IMR-90 (cell line): ENCODE measurements at regions not wholly inside any gene's neighbourhood (a gene's known extent, or its start where the extent isn't known, plus 50 kb on each side); places are given as distances from the start of the nearest gene placed in this dataset.

Experiments
- ATAC-seq: fragments of 200-7000 bp; cut with Tn5 transposase; 2 replicates; pipeline ENCODE4 v1.9.1; 2020; ENCODE audit warnings: low read depth, mild to moderate bottlenecking, moderate library complexity
- BruUV-seq: library from RNA; stranded (reverse); fragments of 400-500 nt; replicated peaks from 2 replicates; lab custom pipeline; 2021; lab: Mats Ljungman, UMichigan
- CTCF ChIA-PET: fragments of 300-600 bp; formaldehyde crosslinking; extraction: SDS; loops from one replicate; lab custom pipeline; 2021; ENCODE audit warnings: antibody characterized with exemption; lab: Yijun Ruan, JAX
- POLR2A ChIA-PET: fragments of 300-600 bp; sonication (Branson Sonifier 250); formaldehyde crosslinking; loops from one replicate; lab custom pipeline; 2022; ENCODE audit warnings: antibody characterized with exemption; ENCODE audit not compliant: unreplicated experiment; lab: Charles Lee
- DNase-seq: peaks from one replicate; pipeline ENCODE4 v3.0.0; 2013
- H2AFZ ChIP-seq: replicated peaks from 2 replicates; pipeline ENCODE3; 2013; ENCODE audit warnings: low read length, mild to moderate bottlenecking; ENCODE audit not compliant: poor library complexity
- H2AK5ac ChIP-seq: 2 replicates; pipeline ENCODE4 v1.6.1; 2013; ENCODE audit warnings: low read depth, low read length, inconsistent platforms
- H2AK9ac ChIP-seq: replicated peaks from 2 replicates; pipeline ENCODE3; 2013; ENCODE audit warnings: mild to moderate bottlenecking, low read depth, low read length, moderate library complexity; ENCODE audit not compliant: poor library complexity
- H2BK120ac ChIP-seq: 2 replicates; pipeline ENCODE4 v1.6.1; 2013; ENCODE audit warnings: low read depth, low read length, inconsistent platforms
- H2BK15ac ChIP-seq: 3 replicates; pipeline ENCODE4 v1.6.1; 2013; ENCODE audit warnings: low read depth, low read length, inconsistent platforms
- H2BK20ac ChIP-seq: 2 replicates; pipeline ENCODE4 v1.6.1; 2013; ENCODE audit warnings: low read depth, mild to moderate bottlenecking, inconsistent platforms, low read length, moderate library complexity
- H2BK5ac ChIP-seq: 2 replicates; pipeline ENCODE4 v1.6.1; 2013; ENCODE audit warnings: mild to moderate bottlenecking, low read depth, low read length, inconsistent platforms; ENCODE audit not compliant: poor library complexity, severe bottlenecking
- H3K14ac ChIP-seq: replicated peaks from 2 replicates; pipeline ENCODE4 v1.6.1; 2013; ENCODE audit warnings: low read depth, low read length, inconsistent platforms
- H3K18ac ChIP-seq: 2 replicates; pipeline ENCODE4 v1.6.1; 2013; ENCODE audit warnings: low read depth, low read length, control low read depth
- H3K23ac ChIP-seq: 2 replicates; pipeline ENCODE4 v1.6.1; 2013; ENCODE audit warnings: low read depth, low read length, inconsistent platforms
- H3K27ac ChIP-seq: 2 replicates; pipeline ENCODE4 v1.5.1; 2013; ENCODE audit warnings: mild to moderate bottlenecking, control low read depth, low read length; ENCODE audit not compliant: insufficient read depth
- H3K27me3 ChIP-seq: 2 replicates; pipeline ENCODE4 v1.6.1; 2013; ENCODE audit warnings: low read length; ENCODE audit not compliant: control insufficient read depth, insufficient read depth
- H3K36me3 ChIP-seq: 2 replicates; pipeline ENCODE4 v1.6.1; 2013; ENCODE audit warnings: low read length, mixed read lengths; ENCODE audit not compliant: control insufficient read depth, insufficient read depth
- H3K4ac ChIP-seq: 2 replicates; pipeline ENCODE4 v1.6.1; 2013; ENCODE audit warnings: low read depth, low read length, inconsistent platforms
- H3K4me1 ChIP-seq: 2 replicates; pipeline ENCODE4 v1.6.1; 2013; ENCODE audit warnings: low read length, mixed read lengths; ENCODE audit not compliant: control insufficient read depth, insufficient read depth
- H3K4me2 ChIP-seq: 2 replicates; pipeline ENCODE4 v1.6.1; 2013; ENCODE audit warnings: low read depth, mild to moderate bottlenecking, control low read depth, low read length, moderate library complexity
- H3K4me3 ChIP-seq: 2 replicates; pipeline ENCODE4 v1.5.1; 2013; ENCODE audit warnings: low read depth, mild to moderate bottlenecking, control low read depth, low read length, moderate library complexity; ENCODE audit not compliant: insufficient read depth
- H3K56ac ChIP-seq: 2 replicates; pipeline ENCODE4 v1.6.1; 2013; ENCODE audit warnings: low read length, inconsistent platforms; ENCODE audit not compliant: insufficient read depth; ENCODE audit errors: extremely low read depth
- H3K79me1 ChIP-seq, 2 experiments: 2 replicates each; pipeline ENCODE4 v1.6.1; 2013; ENCODE audit warnings: low read length in 2 of 2, inconsistent platforms in 1 of 2, low read depth in 1 of 2
- H3K9ac ChIP-seq: 2 replicates; pipeline ENCODE4 v1.6.1; 2013; ENCODE audit warnings: low read depth, low read length, control low read depth
- H3K9me1 ChIP-seq: 2 replicates; pipeline ENCODE4 v1.6.1; 2013; ENCODE audit warnings: low read length, inconsistent platforms; ENCODE audit not compliant: insufficient read depth
- H3K9me3 ChIP-seq: 2 replicates; pipeline ENCODE4 v1.6.1; 2013; ENCODE audit warnings: low read length; ENCODE audit not compliant: control insufficient read depth, insufficient read depth
- H4K20me1 ChIP-seq: 2 replicates; pipeline ENCODE4 v1.6.1; 2013; ENCODE audit warnings: low read length, inconsistent platforms; ENCODE audit not compliant: insufficient read depth
- H4K5ac ChIP-seq: 2 replicates; pipeline ENCODE4 v1.6.1; 2013; ENCODE audit warnings: mild to moderate bottlenecking, low read depth, low read length, control low read depth
- H4K8ac ChIP-seq, 2 experiments: 2 replicates each; pipeline ENCODE4 v1.6.1; 2013; ENCODE audit warnings: low read depth in 2 of 2, low read length in 2 of 2, control low read depth in 1 of 2, inconsistent platforms in 1 of 2
- H4K91ac ChIP-seq: 2 replicates; pipeline ENCODE4 v1.6.1; 2013; ENCODE audit warnings: low read depth, low read length, inconsistent platforms; ENCODE audit not compliant: insufficient read depth
- BHLHE40 ChIP-seq: fragments of 150-350 bp; IDR thresholded peaks from 2 replicates; pipeline ENCODE4 v1.6.1; 2016; ENCODE audit warnings: mild to moderate bottlenecking, low read depth, low read length
- CEBPB ChIP-seq: IDR thresholded peaks from 2 replicates; pipeline ENCODE4 v1.6.1; 2012; ENCODE audit warnings: low read depth, low read length, improper control_type of control experiment
- CHD1 ChIP-seq: IDR thresholded peaks from 2 replicates; pipeline ENCODE4 v1.6.1; 2012; ENCODE audit warnings: low read depth, low read length, improper control_type of control experiment
- FOS ChIP-seq: fragments of 150-350 bp; IDR thresholded peaks from 2 replicates; pipeline ENCODE4 v1.6.1; 2016; ENCODE audit warnings: low read depth, low read length
- MAFK ChIP-seq: IDR thresholded peaks from 2 replicates; pipeline ENCODE4 v1.6.1; 2012; ENCODE audit warnings: low read depth, low read length, improper control_type of control experiment
- MAZ ChIP-seq: IDR thresholded peaks from 2 replicates; pipeline ENCODE4 v1.6.1; 2012; ENCODE audit warnings: low read depth, mild to moderate bottlenecking, low read length, improper control_type of control experiment, moderate library complexity, borderline replicate concordance
- MXI1 ChIP-seq: IDR thresholded peaks from 2 replicates; pipeline ENCODE4 v1.6.1; 2012; ENCODE audit warnings: low read depth, mild to moderate bottlenecking, low read length, moderate library complexity, borderline replicate concordance
- NFE2L2 ChIP-seq: fragments of 150-350 bp; IDR thresholded peaks from 2 replicates; pipeline ENCODE4 v1.6.1; 2016; ENCODE audit warnings: low read depth, mild to moderate bottlenecking, low read length
- POLR2A ChIP-seq: IDR thresholded peaks from 2 replicates; pipeline ENCODE4 v1.6.1; 2012; ENCODE audit warnings: mild to moderate bottlenecking, low read depth, low read length
- RAD21 ChIP-seq: IDR thresholded peaks from 2 replicates; pipeline ENCODE4 v1.6.1; 2012; ENCODE audit warnings: low read length, improper control_type of control experiment
- RCOR1 ChIP-seq: IDR thresholded peaks from 2 replicates; pipeline ENCODE4 v1.6.1; 2012; ENCODE audit warnings: mild to moderate bottlenecking, low read length, improper control_type of control experiment; ENCODE audit not compliant: insufficient replicate concordance
- RFX5 ChIP-seq: IDR thresholded peaks from 2 replicates; pipeline ENCODE4 v1.8.0; 2012; ENCODE audit warnings: low read depth, mild to moderate bottlenecking, low read length, moderate library complexity
- SMC3 ChIP-seq: fragments of 150-350 bp; IDR thresholded peaks from 2 replicates; pipeline ENCODE4 v1.6.1; 2016; ENCODE audit warnings: low read depth, mild to moderate bottlenecking, antibody characterized with exemption, low read length, moderate library complexity
- WGBS, 2 experiments: methylation state at CpG; one replicate each; pipeline versions ENCODE4 v1.1.5 to v1.1.7; 2013; ENCODE audit warnings: missing lambda C conversion rate in 2 of 2; ENCODE audit not compliant: insufficient read length in 1 of 2; ENCODE audit errors: extremely low coverage in 2 of 2; 5-methylcytosine and 5-hydroxymethylcytosine counted together
- dilution Hi-C: fragments of 300-500 bp; cut with HindIII; formaldehyde crosslinking; loops from one replicate; pipeline ENCODE4 v1.14.3; 2018; ENCODE audit warnings: low sequenced_read_pairs; ENCODE audit not compliant: unreplicated experiment
- in situ Hi-C: fragments of 300-500 bp; cut with MboI; formaldehyde crosslinking; loops from 3 replicates; pipeline ENCODE4 v1.14.3; 2019; ENCODE audit warnings: low sequenced_read_pairs, inconsistent platforms, mixed read lengths
- intact Hi-C: fragments of 100-400 bp; cut with micrococcal nuclease; formaldehyde crosslinking; loops from 2 replicates; pipeline ENCODE4 v1.10.0; 2022
- TF ChIP-seq, protein P1 (sequence below): fragments of 150-350 bp; IDR thresholded peaks from 2 replicates; pipeline ENCODE4 v1.6.1; 2016; ENCODE audit warnings: low read depth, mild to moderate bottlenecking, low read length, moderate library complexity, borderline replicate concordance
- TF ChIP-seq, protein P2 (sequence below): fragments of 150-350 bp; IDR thresholded peaks from 2 replicates; pipeline ENCODE4 v1.6.1; 2017; ENCODE audit warnings: mild to moderate bottlenecking, antibody characterized with exemption, low read length, low read depth
- TF ChIP-seq, protein P3 (sequence below): conservative IDR thresholded peaks from 2 replicates; pipeline ENCODE4 v1.5.1; 2012; ENCODE audit warnings: mild to moderate bottlenecking, low read depth, low read length, improper control_type of control experiment

DNA sequence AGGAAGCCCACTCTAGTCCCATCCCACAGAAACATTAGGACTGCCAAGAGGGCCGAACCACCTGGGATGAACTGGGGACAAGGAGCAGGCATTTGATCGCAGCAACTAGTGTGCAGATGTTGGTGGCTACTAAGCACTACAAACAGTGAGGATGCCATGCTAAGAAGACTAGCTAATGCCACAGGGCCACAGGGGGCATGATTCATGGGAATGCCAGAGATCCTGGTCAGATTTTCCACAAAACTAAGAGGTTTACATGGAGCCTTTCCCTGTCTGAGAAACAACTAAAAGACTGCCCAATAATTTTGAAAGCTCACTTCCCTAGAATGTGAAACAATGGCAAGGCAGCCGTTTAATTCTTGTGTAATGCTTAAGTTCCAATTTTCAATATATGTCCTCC is 375.9 kb upstream of the PTCHD4 start:
- no peak overlapping the region for H2BK120ac ChIP-seq
- H3K79me1 ChIP-seq: no peaks in the 10 kb centered on the region
- H3K36me3 ChIP-seq: no peaks in the 10 kb centered on the region
- no peak overlapping the region for H4K8ac ChIP-seq
- H3K4me1 ChIP-seq: no peaks in the 10 kb centered on the region
- no peaks in the 10 kb centered on the region for H3K9me3 ChIP-seq
- no peak overlapping the region for H3K4ac ChIP-seq
- no peak overlapping the region for H3K27ac ChIP-seq
- in situ Hi-C loops: no loop called here
- dilution Hi-C loops: no loop called here
- DNase-seq (no peak), ATAC-seq (no peak)
- ChIA-PET CTCF (no interaction called here), POLR2A (no interaction called here)
- H3K27me3 ChIP-seq: no peaks in the 10 kb centered on the region
- no peak overlapping the region for H2AK9ac ChIP-seq
- no peak overlapping the region for H2AFZ ChIP-seq
- H3K56ac ChIP-seq: no peak overlapping the region
- H2BK15ac ChIP-seq: no peak overlapping the region
- no peaks in the 10 kb centered on the region for H4K20me1 ChIP-seq
- H2BK5ac ChIP-seq: no peak overlapping the region
- H2BK20ac ChIP-seq: no peak overlapping the region
- no peak overlapping the region for H3K9ac ChIP-seq
- no CpG with 5 or more reads among the region's 3 CpGs for WGBS, 2 experiments
- no peak overlapping the region for H3K14ac ChIP-seq
- no peak overlapping the region for H3K18ac ChIP-seq
- H3K23ac ChIP-seq: no peak overlapping the region
- no peak overlapping the region for H2AK5ac ChIP-seq
- H3K9me1 ChIP-seq: no peaks in the 10 kb centered on the region
- H4K5ac ChIP-seq: no peak overlapping the region
- BruUV-seq: no TSS peak
- TF ChIP-seq BHLHE40 (no peak), FOS (no peak), MAFK (no peak), POLR2A (no peak), RAD21 (no peak), CEBPB (no peak), RFX5 (no peak), SMC3 (no peak), RCOR1 (no peak), CHD1 (no peak), NFE2L2 (no peak), MAZ (no peak), MXI1 (no peak)
- TF ChIP-seq, protein P1, sequence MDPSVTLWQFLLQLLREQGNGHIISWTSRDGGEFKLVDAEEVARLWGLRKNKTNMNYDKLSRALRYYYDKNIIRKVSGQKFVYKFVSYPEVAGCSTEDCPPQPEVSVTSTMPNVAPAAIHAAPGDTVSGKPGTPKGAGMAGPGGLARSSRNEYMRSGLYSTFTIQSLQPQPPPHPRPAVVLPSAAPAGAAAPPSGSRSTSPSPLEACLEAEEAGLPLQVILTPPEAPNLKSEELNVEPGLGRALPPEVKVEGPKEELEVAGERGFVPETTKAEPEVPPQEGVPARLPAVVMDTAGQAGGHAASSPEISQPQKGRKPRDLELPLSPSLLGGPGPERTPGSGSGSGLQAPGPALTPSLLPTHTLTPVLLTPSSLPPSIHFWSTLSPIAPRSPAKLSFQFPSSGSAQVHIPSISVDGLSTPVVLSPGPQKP: no peak
- TF ChIP-seq, protein P2, sequence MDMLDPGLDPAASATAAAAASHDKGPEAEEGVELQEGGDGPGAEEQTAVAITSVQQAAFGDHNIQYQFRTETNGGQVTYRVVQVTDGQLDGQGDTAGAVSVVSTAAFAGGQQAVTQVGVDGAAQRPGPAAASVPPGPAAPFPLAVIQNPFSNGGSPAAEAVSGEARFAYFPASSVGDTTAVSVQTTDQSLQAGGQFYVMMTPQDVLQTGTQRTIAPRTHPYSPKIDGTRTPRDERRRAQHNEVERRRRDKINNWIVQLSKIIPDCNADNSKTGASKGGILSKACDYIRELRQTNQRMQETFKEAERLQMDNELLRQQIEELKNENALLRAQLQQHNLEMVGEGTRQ: no peak
- TF ChIP-seq, protein P3, sequence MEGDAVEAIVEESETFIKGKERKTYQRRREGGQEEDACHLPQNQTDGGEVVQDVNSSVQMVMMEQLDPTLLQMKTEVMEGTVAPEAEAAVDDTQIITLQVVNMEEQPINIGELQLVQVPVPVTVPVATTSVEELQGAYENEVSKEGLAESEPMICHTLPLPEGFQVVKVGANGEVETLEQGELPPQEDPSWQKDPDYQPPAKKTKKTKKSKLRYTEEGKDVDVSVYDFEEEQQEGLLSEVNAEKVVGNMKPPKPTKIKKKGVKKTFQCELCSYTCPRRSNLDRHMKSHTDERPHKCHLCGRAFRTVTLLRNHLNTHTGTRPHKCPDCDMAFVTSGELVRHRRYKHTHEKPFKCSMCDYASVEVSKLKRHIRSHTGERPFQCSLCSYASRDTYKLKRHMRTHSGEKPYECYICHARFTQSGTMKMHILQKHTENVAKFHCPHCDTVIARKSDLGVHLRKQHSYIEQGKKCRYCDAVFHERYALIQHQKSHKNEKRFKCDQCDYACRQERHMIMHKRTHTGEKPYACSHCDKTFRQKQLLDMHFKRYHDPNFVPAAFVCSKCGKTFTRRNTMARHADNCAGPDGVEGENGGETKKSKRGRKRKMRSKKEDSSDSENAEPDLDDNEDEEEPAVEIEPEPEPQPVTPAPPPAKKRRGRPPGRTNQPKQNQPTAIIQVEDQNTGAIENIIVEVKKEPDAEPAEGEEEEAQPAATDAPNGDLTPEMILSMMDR: no peak
- intact Hi-C loops: no loop called here
- no peak overlapping the region for H3K4me2 ChIP-seq
- H3K4me3 ChIP-seq: no peak overlapping the region
- no peak overlapping the region for H4K91ac ChIP-seq
